Thoracic aorta (tissue), 2 donors: ENCODE measurements at regions not wholly inside any gene's neighbourhood (a gene's known extent, or its start where the extent isn't known, plus 50 kb on each side); places are given as distances from the start of the nearest gene placed in this dataset.
"Not testable (repeated sequence)": the region's sequence is repeated elsewhere in the genome, so short reads cannot be mapped to it uniquely, and the experiment has no call there.

Source experiments
- ATAC-seq: fragments of 150-250 bp; one replicate; pipeline ENCODE4 v1.8.0; 2017; ENCODE audit warnings: low read depth; ENCODE audit not compliant: insufficient number of reproducible peaks, low FRiP score
- DNase-seq: peaks from one replicate; pipeline ENCODE4 v3.0.0-alpha.2; 2020; ENCODE audit warnings: low spot score
- H3K27ac ChIP-seq, 2 donors: fragments of 200-600 bp; sonication (generic); 1 replicate in 1 of 2; 2 replicates in 1 of 2; pipeline ENCODE4 v1.5.1; 2016; ENCODE audit warnings: mild to moderate bottlenecking in 2 of 2, moderate library complexity in 2 of 2
- H3K27me3 ChIP-seq: fragments of 200-600 bp; sonication (generic); replicated peaks from 2 replicates; pipeline ENCODE4 v1.6.0; 2016; ENCODE audit warnings: mild to moderate bottlenecking; ENCODE audit not compliant: insufficient read depth
- H3K36me3 ChIP-seq: fragments of 200-600 bp; sonication (generic); one replicate; pipeline ENCODE4 v1.5.1; 2016
- H3K4me1 ChIP-seq, 2 donors: fragments of 200-600 bp; sonication (generic); 1 replicate in 1 of 2; 2 replicates in 1 of 2; pipeline versions ENCODE4 v1.5.1 to v1.6.0; 2016; ENCODE audit warnings: low read depth in 2 of 2, mild to moderate bottlenecking in 1 of 2; ENCODE audit not compliant: control insufficient read depth in 1 of 2
- H3K4me3 ChIP-seq: fragments of 200-600 bp; sonication (generic); 2 replicates; pipeline ENCODE4 v1.5.1; 2016; ENCODE audit warnings: mild to moderate bottlenecking
- H3K9me3 ChIP-seq: fragments of 200-600 bp; sonication (generic); 2 replicates; pipeline ENCODE4 v1.5.1; 2016
- TF ChIP-seq, protein P1 (sequence below): fragments of 200-600 bp; sonication (generic); IDR thresholded peaks from one replicate; pipeline ENCODE4 v1.5.1; 2019; ENCODE audit warnings: antibody characterized with exemption

GRCh38 chr6:27129095-27129815 lies 118.2 kb upstream of the PRSS16 start:
- TF ChIP-seq, protein P1, sequence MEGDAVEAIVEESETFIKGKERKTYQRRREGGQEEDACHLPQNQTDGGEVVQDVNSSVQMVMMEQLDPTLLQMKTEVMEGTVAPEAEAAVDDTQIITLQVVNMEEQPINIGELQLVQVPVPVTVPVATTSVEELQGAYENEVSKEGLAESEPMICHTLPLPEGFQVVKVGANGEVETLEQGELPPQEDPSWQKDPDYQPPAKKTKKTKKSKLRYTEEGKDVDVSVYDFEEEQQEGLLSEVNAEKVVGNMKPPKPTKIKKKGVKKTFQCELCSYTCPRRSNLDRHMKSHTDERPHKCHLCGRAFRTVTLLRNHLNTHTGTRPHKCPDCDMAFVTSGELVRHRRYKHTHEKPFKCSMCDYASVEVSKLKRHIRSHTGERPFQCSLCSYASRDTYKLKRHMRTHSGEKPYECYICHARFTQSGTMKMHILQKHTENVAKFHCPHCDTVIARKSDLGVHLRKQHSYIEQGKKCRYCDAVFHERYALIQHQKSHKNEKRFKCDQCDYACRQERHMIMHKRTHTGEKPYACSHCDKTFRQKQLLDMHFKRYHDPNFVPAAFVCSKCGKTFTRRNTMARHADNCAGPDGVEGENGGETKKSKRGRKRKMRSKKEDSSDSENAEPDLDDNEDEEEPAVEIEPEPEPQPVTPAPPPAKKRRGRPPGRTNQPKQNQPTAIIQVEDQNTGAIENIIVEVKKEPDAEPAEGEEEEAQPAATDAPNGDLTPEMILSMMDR = no peak
- ATAC-seq (no peak), DNase-seq (no peak)
- no peak overlapping the region for H3K4me3 ChIP-seq
- no peak overlapping the region for H3K27ac ChIP-seq
- H3K9me3 ChIP-seq = no peaks in the 10 kb centered on the region
- peaks cover 0 to 18% of the 10 kb centered on the region in 2 donors for H3K4me1 ChIP-seq
- no peaks in the 10 kb centered on the region for H3K27me3 ChIP-seq
- no peaks in the 10 kb centered on the region for H3K36me3 ChIP-seq

DNA sequence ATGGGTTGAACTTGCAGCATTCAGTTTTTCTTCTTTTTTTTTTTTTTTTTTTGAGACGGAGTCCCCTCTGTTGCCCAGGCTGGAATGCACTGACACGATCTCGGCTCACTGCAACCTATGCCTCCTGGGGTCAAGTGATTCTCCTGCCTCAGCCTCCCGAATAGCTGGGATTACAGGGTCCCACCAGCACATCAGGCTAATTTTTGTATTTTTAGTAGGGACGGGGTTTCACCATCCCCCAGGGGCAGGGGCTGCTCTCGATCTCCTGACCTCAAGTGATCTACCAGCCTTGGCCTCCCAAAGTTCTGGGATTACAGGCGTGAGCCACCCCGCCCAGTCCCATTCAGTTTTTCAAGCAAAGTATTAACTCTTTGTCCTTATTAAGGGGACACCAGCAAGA lies 117.6 kb upstream of the PRSS16 start:
- no peak overlapping the region for H3K27ac ChIP-seq
- H3K4me1 ChIP-seq = peaks cover 0 to 19% of the 10 kb centered on the region in 2 donors
- H3K27me3 ChIP-seq = no peaks in the 10 kb centered on the region
- H3K4me3 ChIP-seq = no peak overlapping the region
- no peak for ATAC-seq
- TF ChIP-seq, protein P1 = no peak
- no peaks in the 10 kb centered on the region for H3K9me3 ChIP-seq
- H3K36me3 ChIP-seq = no peaks in the 10 kb centered on the region
- DNase-seq = no peak

- DNase-seq (no peak), ATAC-seq (no peak)
- Histone ChIP-seq H3K27ac (peak overlapping the region; percentile 81 to 90), H3K27me3 (no peaks in the 10 kb centered on the region), H3K9me3 (no peaks in the 10 kb centered on the region), H3K36me3 (no peaks in the 10 kb centered on the region), H3K4me3 (peak overlapping the region; percentile 73), H3K4me1 (peaks cover 0 to 19% of the 10 kb centered on the region in 2 donors)
- TF ChIP-seq, protein P1 = no peak
These were observed 116.7 kb upstream of the PRSS16 start for GRCh38 chr6:27130668-27131428.

DNA sequence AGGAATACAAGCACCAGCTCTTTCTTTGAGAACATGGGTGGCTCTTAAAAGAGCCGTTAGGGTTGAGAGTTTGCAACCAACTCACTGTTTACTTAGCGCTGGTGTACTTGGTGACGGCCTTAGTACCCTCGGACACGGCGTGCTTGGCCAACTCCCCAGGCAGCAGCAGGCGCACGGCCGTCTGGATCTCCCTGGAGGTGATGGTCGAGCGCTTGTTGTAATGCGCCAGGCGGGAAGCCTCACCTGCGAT lies 115.3 kb upstream of the PRSS16 start:
- Histone ChIP-seq H3K4me1 (peaks cover 0 to 15% of the 10 kb centered on the region in 2 donors), H3K4me3 (peak overlapping the region; percentile 73), H3K27ac (peak overlapping the region; percentile 81 to 90)
- ATAC-seq, H3K27me3 ChIP-seq, H3K36me3 ChIP-seq, DNase-seq, H3K9me3 ChIP-seq: not testable (repeated sequence)

- H3K36me3 ChIP-seq = no peaks in the 10 kb centered on the region
- peak overlapping the region; percentile 73 for H3K4me3 ChIP-seq
- no peaks in the 10 kb centered on the region for H3K9me3 ChIP-seq
- peak overlapping the region; percentile 81 to 90 for H3K27ac ChIP-seq
- no peaks in the 10 kb centered on the region for H3K27me3 ChIP-seq
- H3K4me1 ChIP-seq = peaks cover 0 to 15% of the 10 kb centered on the region in 2 donors
- ATAC-seq (peak; percentile 100), DNase-seq (peak; percentile 73)
- TF ChIP-seq, protein P1 = no peak
These were observed 114.8 kb upstream of the PRSS16 start for GRCh38 chr6:27132532-27133280.
